Retina (tissue), 1 donor: ENCODE measurements at regions not wholly inside any gene's neighbourhood (a gene's known extent, or its start where the extent isn't known, plus 50 kb on each side); places are given as distances from the start of the nearest gene placed in this dataset.

Experiments
- DNase-seq: peaks from one replicate; pipeline ENCODE4 v3.0.0-alpha.2; 2016

DNA sequence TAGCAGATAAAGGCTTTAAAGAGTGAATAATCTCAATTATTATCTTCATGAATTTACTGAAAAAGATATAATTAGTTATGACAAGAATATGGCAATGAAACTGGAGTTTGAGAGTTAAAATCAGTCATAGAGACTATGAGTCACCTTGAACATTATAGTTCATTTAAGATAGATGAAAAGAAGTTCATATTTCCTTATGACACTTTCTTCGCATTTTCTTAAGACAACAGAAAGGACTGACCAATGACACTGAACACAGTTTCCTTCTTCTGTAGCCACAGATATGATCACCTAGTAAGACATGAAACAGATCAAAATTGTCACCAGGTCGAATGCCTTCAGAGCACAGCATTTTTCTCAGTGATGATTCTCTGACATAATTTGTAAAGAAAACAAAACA is 202.1 kb downstream of the KLF12 start:
- DNase-seq, result no peak

DNA sequence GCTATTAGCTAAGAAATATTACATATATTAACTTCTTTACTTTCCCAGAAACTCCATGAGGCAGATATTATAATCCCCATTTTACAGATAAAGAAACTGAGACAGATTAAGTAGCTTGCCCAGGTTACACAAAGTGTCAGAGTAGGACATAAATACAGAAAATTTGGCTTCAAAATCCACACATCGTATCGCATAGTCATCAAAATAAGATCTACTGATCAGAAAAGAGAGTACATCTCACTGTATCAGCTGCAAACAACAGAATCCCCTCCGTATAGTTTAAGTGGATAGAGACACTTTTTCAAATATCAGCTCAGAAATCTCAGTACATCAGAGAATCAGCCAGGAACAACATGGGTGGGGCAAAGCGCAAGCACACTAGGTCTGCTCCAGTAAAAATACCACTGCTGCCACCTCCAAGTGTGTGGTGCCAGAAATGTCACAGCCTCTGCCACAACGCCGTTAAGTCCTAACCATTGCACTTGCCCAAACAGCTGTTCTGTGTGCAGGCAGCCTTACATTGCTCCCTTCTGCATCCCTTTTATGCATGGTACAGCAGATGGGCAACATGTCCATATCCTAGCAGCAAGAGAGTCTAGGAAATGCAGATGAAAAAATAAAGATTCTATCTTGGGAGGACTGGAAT is 204.8 kb downstream of the KLF12 start:
- no peak for DNase-seq

DNA sequence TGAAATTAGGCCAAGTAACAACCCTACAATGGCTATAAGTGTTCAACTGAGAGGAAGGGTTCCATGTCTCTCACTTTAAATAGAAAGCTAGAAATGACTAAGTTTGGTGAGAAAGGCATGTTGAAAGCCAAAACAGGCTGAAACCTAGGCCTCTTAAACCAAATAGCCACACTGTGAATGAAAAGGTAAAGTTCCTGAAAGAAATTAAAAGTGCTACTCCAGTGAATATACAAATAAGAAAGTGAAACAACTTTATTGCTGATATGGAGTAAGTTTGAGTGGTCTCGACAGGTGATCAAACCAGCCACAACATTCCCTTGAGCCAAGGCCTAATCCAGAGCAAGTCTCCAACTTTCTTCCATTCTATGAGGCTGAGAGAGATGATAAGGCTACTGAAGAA is 209.6 kb downstream of the KLF12 start:
- DNase-seq, result no peak

DNA sequence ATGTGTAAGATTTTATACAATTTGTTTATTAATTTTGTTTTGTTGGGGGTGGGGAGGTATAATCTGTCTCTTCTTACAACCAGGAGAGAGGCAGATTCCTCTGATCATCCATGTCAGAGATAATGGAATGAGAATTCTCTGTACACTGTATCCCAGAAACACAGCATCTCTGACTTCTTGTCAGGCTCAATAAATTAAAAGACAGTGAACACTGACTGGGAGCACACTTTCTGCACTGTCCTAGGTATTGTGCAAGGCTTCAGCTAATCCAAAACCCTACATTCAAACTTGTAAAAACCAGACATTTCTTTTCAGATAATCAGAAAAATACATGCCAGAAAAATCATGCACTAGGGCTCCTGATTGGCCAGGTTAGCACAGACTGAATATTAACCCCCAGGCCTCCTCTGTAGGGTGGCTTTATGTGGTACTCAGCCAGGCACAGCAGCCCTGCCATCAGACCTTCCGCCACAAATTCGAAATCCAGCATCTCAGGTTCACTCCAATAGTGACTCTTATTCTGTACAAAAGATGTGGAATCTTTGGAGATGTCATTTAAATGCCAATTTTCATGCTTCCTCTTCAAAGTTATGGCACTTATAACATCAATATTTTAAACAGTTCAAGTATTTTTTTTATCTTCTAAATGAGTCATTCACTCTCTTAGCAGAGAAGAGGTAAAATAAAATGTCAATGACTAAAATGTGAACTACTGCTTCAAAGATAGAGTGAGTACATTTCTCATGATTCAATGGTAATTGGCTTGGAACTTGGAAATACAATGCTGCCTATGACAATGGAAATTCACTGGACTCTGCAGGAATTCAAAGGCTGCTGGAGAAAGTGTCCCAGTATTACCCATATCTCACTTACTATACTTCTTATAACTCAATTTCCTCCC is 211.5 kb downstream of the KLF12 start:
- DNase-seq, result no peak

DNA sequence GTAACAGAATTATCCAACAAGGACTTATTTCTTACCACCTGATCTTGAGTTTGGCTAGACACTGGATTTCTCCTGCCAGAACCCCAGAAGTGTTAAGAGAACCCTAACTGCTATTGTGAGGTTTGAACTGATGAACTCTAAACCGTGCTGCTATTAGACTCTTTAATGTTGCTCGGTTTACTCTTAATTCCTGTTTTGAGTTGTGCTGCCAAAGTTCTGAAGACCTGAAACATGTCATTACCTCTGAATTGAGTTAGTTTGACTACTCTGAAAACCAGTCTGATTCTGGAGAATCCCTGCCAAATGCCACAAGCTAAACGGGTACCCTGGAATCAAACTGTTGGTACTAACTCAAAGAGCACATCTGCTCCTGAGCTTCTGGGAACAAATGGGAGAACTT is 215.5 kb downstream of the KLF12 start:
- no peak for DNase-seq

DNA sequence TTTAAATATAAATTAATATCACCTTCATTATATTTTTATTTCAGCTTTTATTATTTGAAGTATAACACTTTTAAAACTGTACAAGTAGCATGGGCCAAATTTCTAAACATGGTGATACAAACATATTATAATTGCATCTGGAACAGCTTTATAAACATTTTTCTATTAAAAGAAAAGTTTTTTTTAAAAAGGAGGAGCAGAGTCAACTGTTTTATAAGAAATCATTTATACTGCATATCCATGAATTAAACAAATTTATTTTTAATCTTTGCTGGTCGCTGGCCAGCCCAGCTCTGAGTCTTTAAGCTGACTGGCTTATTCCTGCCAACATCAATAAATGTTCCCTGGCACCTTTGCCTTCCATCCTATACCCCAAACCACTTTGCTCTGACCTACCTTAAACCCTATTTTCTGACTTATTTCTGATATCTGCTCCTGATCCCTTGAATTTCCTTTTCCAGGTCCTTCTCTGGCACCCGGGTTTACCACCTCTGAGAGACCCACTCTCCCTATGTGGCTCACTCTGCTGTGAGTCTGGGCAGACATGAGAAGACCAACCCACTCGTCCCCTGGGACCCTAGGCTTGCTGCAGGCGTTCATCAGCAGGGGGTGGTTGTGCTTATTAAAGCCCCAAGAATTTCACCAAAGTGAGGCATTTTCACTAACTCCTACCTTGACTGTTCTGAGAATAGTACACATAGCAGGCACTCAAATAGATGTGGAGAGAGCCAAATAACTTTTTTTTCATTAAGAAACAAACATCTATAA is 220.3 kb downstream of the KLF12 start:
- DNase-seq, result no peak

DNA sequence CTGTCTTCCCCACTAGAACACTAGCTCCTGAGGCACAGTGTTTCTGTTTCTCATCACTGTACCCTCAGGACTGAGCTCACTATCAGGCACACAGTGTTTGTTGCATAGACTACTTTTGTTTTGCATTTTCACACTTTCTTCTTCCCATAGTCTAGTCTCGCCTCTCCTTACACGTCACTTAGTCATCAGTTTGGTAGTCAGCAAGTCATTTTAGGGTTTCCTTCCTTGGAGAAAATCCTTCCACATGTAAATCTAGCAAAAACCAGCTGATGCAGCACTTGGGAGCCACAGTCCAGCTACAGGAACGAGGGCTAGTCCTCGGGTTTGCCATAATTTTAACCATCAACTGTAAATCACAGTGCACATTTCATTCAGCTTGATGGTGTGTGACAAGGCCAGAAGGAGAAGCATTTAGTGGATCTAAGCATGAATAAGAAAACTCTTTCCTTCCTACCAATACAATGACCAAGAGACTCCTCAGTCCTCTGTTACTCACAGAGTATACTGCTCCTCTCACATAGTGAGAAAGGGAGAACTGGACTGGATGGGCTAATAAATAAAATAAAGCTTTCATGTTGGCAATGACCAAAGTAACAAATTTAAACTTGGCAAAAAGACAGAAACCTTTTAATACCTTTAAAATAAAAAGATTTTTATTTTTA is 221.0 kb downstream of the KLF12 start:
- DNase-seq, result no peak

DNA sequence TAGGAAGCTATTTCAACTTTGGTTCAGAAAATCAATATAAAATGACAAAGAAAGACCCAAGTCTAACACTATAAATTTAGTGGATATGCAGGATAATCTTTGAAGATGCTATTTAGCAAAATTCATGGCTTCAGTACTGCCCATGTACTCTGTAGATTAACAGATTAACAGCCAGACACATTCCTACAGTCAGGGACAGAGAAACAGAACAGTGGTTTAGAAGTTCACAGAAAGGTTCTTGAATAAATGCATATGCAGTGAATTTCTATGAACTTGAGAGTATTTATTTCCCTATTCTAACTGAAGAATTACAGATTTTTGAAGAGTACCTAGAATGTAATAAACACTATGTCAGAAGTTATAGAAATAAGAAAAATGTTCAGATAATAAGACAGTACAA is 222.8 kb downstream of the KLF12 start:
- no peak for DNase-seq

DNA sequence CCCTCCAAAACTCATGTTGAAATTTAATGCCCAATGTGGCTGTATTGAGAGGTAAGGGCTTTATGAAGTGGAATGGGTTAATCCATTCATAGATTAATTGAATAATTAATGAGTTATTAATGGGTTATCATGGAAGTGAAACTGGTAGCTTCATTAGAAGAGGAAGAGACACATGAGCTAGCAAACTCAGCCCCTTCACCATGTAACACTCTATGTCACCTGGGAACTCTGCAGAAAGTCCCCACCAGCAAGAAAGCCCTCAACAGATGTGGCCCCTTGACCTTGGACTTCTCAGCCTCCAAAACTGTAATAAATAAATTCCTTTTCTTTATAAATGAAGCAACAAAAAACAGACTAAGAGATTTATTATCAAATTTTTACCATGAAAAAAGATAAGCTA is 223.5 kb downstream of the KLF12 start:
- DNase-seq, result no peak

DNA sequence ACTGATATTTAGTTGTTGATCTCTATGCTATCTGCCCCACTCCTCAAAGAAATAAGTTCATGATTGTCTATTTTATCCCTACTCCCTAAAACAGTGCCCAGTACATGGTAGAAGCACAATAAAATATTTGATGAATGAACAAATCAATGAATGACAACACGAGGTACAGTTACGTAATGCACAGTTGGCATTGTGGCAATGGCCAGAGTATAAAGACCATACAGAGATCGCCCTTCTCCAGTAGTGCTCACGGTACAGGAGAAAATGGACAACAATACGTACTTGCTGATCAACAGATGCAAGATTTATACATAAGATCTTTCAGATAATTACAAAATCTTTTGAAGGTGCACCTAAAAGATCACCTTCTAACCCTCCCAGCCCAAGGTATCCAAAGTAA is 225.4 kb downstream of the KLF12 start:
- no peak for DNase-seq

DNA sequence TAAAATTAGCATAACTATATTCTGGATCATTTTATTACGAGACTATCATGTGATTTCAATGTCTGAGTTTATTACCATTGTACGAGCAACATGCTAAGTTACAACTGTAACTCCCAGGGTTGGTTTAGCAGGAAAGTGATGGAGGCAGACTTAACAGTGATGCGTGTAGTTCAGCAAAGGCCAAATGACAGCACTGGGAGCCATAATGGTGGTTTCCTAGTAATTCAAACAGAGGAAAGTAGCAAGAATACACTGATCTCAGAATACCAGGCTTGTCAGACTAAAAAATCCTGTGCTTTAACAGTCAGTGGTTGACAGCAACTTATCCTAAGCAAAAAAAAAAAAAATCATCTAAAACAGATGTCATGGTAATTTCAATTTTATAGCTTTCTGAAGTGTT is 229.6 kb downstream of the KLF12 start:
- no peak for DNase-seq

DNA sequence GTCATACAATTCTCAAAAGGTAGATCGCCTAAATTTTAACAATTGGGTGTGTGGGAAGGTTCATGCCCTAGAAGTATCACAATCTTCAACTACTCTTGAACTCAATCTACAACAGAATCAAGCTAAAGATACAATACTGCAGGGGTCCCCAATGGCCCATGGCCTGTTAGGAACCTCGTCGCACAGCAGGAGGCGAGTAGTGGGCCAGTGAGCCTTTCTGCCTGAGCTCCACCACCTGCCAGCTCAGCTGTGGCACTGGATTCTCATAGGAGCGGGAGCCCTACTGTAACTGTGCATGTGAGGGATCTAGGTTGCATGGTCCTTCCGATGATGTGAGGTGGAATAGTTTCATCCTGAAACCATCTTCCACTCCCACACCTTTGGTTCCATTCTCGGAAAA is 230.6 kb downstream of the KLF12 start:
- no peak for DNase-seq

DNA sequence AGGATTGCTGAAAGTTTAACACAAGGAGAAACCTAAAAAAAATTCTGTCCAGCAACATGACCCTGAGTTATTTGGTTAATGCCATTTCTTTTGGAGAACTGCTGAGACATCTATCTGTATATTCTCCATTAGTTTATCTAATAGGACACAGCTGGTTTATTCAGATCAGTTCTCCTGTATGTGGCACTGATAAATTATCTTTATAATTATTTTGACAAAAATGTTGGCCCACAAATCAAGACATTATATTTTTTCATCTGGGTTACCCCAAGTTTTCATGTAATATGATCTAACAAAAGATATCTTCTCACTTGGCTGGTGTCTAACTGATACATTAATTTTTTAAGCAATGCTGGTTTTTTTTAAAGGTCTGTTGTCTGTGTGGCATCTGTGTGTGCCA is 231.4 kb downstream of the KLF12 start:
- no peak for DNase-seq

DNA sequence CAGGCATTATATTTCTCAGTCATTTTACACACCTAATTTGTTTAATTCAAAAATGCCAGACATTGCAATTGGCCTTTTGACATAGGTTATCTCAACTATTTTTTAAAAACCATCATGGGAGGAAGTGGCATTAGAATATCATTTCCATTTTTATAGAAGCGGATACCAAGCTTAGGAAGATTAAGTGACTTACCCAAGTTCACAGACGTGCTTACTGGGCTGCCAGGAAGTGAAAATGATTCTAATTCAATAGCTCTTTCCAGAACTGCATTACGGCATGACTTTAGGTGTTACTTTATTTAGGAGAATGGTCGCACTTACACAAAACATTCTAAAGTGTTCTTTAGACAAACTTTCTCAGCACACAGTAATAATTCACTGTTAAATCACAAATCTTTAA is 231.9 kb downstream of the KLF12 start:
- DNase-seq, result no peak

DNA sequence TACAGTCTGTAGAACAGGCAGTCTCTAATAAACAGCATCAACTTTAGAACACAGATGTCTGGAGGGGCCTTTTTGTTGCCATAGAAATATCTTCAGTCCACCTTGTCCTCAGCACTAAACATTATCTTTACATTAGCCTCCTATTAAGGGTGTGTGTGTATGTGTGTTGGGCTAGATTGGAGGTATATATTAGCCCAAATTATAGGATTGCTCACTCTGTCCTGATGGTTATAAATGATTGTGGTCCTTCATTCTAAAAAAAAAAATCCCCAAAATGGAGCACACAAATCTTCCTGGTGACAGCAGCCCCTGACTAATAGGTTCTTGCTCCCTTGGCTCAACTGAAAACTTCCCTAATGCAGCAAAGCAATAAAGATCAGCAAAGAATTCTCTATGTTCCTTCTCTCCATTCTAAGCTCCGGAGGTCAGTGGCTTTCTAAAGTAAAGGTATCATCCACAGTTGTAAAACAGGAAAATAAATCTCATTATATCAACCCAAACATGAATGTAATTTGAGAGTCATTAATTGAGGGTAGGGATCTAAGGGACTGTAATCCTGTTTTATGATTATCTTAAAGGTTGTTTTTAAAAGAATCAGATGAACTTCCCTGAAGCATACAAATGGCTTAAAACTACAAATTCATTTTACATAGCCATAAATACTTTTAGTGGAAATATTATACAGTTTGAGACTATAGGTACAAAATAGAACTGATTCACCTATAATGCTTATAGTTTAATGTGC is 232.7 kb downstream of the KLF12 start:
- DNase-seq, result no peak

DNA sequence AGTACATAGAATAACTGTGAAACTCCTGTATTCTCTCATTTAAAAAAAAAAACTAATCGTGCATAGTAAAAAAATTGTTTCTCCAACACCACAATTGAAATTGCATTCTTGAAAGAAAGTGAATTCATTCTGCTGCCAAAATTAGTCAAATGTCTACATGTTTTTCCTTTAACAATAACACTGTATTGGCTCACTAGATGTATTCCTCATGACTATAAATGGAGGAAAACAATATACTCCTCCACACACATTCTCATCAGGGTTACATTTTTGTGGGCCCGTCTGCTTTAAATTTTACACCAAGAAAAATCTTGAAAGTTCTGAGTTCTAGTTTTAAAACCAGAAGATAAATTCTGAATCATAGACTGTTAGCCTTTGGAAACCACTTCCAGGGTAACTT is 233.6 kb downstream of the KLF12 start:
- no peak for DNase-seq

DNA sequence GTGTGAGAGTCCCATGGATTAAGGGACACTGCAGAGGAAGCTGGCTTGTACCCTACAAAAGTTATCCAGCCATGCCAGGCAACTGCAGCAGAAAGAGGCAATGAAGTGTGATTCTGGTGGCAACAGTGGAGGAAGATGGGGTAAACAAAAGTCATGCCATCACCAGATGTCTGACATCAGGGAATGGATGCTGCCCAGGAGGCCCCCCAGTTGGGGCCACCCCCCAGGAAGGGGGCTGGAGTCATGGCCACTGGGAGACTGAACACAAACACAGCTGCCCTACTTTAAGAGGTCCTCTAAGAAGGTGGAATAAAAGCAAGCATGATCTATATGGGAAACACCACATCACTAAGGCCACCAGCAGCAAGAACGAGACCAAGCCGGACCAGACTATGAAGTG is 235.3 kb downstream of the KLF12 start:
- DNase-seq, result no peak

DNA sequence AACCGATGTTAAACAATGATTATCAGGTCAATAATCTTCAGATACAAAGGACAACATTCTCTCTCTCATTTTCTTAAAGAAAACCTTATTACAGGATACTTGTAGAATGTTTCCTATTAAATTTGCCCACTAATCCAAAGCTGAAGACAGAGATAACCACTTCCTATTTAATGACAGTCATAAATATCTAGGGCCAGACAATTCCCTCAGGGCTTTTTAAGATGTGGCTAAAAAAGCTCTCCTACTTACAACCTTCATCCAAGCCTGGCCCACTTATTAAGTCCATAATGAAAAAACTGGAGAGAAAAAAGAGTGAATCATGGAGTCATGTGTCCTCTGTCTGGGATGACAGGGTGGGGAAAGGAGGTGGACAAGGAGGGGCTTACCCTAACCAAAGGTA is 235.9 kb downstream of the KLF12 start:
- no peak for DNase-seq

DNA sequence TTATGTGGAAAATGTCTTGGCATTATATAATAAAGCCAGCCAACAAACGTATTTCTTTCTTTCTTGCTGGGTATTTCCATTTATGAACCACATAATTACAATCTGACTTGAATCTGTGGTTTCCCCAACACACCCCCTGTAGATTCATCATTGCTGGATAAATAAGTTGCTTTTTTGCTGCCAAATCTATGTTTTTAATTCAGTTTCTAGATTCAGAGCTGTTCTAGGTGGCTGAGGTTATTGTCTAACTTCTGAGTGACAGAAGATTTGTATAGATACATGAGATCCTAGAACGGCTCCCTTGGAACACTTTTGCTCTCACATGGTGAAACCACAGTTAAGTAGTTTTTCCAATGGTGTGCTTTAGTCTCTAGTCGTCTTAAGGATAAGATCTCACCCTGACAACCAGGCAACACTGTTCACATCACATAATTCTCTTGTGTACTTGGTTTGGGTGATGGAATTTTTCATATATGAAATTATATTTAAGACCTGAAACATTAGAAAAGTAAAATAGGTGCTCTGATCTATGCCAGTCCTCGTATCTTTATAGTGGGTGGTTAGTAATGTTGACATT is 239.1 kb downstream of the KLF12 start:
- DNase-seq, result no peak

DNA sequence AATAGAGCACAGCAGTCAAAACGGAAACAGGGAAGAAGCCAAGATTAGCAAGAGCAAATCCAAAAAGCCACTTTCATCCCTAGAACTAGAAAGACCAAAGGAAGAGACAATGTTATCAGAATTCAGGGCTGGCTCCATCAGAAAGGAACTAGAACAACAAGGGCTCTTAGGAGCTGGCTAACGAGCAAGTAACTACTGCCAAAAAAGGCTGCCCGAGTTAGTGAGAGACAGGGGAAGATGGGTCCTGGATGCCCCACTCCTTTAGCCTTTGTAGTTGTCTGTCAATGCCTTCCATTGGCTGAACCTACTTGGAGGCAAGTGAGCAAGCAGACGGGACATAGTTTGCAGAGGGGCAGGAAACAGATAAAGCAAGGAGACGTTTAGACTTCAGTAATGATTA is 240.4 kb downstream of the KLF12 start:
- no peak for DNase-seq

DNA sequence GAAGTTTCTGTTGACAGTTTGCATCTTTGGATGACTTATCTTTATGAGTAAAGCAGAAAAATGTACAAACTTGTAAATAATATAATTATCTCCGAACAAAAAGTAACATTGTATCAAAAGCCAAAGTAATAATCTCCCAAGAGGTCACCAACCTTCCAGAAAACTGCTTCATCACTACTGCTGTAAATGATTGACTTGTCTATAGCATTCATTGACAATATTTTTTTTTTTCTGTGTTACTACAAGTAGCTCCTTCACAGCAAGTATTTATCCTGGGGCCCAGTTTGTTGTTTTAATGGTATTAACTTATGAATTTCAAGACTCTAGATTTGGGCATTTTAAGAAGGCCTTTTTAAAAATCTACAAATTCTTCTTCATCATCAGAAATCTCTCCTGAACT is 242.4 kb downstream of the KLF12 start:
- no peak for DNase-seq

DNA sequence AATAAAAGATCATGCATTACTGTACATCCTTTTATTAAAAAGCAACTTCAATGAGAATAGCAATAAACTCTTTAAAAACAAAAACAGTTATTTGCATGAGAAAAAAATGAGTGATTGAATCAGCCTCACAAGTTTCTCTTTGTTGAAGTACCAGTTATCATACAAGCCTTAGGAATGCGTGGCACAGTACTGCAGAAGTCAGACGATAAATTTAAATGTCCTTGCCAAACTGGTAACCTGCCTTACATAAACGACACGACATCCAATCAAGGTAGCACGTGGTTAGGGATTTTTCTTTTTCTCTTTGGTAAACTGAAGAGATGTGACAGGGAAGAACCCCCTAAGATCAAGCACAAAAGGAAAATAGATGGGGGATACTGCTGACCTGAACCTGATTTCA is 251.0 kb downstream of the KLF12 start:
- DNase-seq, result no peak
